HL-60 (cell line): ENCODE measurements at regions not wholly inside any gene's neighbourhood (a gene's known extent, or its start where the extent isn't known, plus 50 kb on each side); places are given as distances from the start of the nearest gene placed in this dataset.

Experiments
- DNase-seq, 2 experiments: peaks; one replicate each; pipeline ENCODE4 v3.0.0-alpha.2; 2010 to 2020; ENCODE audit warnings: low read depth in 1 of 2, low spot score in 1 of 2
- H3K27ac ChIP-seq: fragments of 250-450 bp; sonication (Bioruptor Pico); replicated peaks from 2 replicates; pipeline ENCODE4 v1.5.1; 2020; ENCODE audit warnings: mild to moderate bottlenecking, moderate library complexity
- H3K27me3 ChIP-seq: fragments of 250-450 bp; sonication (Bioruptor Pico); 2 replicates; pipeline ENCODE4 v1.5.1; 2021; ENCODE audit warnings: mild to moderate bottlenecking, moderate library complexity; ENCODE audit not compliant: insufficient read depth, poor library complexity, severe bottlenecking
- H3K4me3 ChIP-seq: replicated peaks from 2 replicates; pipeline ENCODE4 v1.5.1; 2011; ENCODE audit warnings: mild to moderate bottlenecking, control low read depth, low read length; ENCODE audit not compliant: insufficient read depth
- GABPA ChIP-seq: IDR thresholded peaks from 2 replicates; pipeline ENCODE4 v1.6.1; 2012; ENCODE audit warnings: low read depth
- POLR2AphosphoS5 ChIP-seq: IDR thresholded peaks from 2 replicates; pipeline ENCODE4 v1.6.1; 2012; ENCODE audit warnings: low read depth
- SPI1 ChIP-seq: IDR thresholded peaks from 2 replicates; pipeline ENCODE4 v1.6.1; 2012; ENCODE audit warnings: low read depth, mild to moderate bottlenecking, borderline replicate concordance
- TF ChIP-seq, protein P1 (sequence below): IDR thresholded peaks from one replicate; pipeline ENCODE4 v1.5.1; 2011; ENCODE audit warnings: low read length, control low read depth, inconsistent platforms; ENCODE audit not compliant: insufficient read depth
- TF ChIP-seq, protein P2 (sequence below): IDR thresholded peaks from 2 replicates; pipeline ENCODE4 v1.6.1; 2012; ENCODE audit warnings: low read depth; ENCODE audit not compliant: insufficient replicate concordance

DNA sequence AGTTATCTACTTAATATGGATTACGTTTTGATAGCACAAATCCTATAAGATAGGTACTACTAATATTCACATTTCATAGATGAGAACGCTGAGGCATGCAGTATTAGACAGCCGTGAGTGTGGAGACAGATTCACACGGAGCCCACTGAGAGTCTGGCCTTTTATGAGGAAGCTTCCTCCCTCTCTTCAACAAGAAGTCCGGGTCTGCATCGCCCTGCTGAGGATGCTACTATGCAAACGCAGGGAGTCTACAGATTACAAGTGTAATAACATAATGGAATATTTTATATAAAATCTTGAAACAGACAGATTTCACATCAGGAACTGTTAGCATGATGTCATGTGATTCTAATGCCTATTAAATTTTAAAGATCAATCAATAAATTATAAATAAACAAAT is 255.9 kb upstream of the GLI3 start:
- Histone ChIP-seq H3K27ac (no peak overlapping the region), H3K4me3 (no peak overlapping the region)
- TF ChIP-seq SPI1 = no peak
- TF ChIP-seq, protein P1, sequence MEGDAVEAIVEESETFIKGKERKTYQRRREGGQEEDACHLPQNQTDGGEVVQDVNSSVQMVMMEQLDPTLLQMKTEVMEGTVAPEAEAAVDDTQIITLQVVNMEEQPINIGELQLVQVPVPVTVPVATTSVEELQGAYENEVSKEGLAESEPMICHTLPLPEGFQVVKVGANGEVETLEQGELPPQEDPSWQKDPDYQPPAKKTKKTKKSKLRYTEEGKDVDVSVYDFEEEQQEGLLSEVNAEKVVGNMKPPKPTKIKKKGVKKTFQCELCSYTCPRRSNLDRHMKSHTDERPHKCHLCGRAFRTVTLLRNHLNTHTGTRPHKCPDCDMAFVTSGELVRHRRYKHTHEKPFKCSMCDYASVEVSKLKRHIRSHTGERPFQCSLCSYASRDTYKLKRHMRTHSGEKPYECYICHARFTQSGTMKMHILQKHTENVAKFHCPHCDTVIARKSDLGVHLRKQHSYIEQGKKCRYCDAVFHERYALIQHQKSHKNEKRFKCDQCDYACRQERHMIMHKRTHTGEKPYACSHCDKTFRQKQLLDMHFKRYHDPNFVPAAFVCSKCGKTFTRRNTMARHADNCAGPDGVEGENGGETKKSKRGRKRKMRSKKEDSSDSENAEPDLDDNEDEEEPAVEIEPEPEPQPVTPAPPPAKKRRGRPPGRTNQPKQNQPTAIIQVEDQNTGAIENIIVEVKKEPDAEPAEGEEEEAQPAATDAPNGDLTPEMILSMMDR = no peak
- TF ChIP-seq, protein P2, sequence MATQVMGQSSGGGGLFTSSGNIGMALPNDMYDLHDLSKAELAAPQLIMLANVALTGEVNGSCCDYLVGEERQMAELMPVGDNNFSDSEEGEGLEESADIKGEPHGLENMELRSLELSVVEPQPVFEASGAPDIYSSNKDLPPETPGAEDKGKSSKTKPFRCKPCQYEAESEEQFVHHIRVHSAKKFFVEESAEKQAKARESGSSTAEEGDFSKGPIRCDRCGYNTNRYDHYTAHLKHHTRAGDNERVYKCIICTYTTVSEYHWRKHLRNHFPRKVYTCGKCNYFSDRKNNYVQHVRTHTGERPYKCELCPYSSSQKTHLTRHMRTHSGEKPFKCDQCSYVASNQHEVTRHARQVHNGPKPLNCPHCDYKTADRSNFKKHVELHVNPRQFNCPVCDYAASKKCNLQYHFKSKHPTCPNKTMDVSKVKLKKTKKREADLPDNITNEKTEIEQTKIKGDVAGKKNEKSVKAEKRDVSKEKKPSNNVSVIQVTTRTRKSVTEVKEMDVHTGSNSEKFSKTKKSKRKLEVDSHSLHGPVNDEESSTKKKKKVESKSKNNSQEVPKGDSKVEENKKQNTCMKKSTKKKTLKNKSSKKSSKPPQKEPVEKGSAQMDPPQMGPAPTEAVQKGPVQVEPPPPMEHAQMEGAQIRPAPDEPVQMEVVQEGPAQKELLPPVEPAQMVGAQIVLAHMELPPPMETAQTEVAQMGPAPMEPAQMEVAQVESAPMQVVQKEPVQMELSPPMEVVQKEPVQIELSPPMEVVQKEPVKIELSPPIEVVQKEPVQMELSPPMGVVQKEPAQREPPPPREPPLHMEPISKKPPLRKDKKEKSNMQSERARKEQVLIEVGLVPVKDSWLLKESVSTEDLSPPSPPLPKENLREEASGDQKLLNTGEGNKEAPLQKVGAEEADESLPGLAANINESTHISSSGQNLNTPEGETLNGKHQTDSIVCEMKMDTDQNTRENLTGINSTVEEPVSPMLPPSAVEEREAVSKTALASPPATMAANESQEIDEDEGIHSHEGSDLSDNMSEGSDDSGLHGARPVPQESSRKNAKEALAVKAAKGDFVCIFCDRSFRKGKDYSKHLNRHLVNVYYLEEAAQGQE = no peak
- no peak for TF ChIP-seq POLR2AphosphoS5
- TF ChIP-seq GABPA = no peak

DNA sequence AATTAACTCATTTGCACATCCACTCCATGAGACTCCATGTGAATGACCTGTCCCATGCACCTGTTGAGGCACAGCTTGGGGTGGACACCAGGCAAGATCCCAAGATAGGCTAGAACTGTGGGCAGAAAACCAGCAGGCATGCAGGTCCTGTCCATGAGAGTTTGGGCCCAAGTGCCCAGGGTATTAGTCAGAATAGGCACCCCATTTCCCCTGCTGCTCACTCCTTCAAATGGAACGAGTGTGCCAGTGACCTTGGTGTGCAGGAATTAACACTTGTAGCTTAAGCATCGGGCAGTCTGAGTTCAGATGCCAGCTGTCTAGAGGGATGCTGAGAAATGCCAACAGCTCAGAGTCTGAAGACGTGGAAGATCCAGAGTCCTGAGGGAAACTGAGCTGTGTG is 254.1 kb upstream of the GLI3 start:
- no peak for DNase-seq
- TF ChIP-seq GABPA (no peak), SPI1 (no peak), POLR2AphosphoS5 (no peak)
- TF ChIP-seq, protein P2 = no peak
- TF ChIP-seq, protein P1 = no peak
- Histone ChIP-seq H3K27ac (no peak overlapping the region), H3K27me3 (peaks cover 8% of the 10 kb centered on the region), H3K4me3 (no peak overlapping the region)

More for the DNA sequence above, 255.9 kb upstream of the GLI3 start:
- no peak for DNase-seq
- H3K27me3 ChIP-seq = peaks cover 8% of the 10 kb centered on the region

DNA sequence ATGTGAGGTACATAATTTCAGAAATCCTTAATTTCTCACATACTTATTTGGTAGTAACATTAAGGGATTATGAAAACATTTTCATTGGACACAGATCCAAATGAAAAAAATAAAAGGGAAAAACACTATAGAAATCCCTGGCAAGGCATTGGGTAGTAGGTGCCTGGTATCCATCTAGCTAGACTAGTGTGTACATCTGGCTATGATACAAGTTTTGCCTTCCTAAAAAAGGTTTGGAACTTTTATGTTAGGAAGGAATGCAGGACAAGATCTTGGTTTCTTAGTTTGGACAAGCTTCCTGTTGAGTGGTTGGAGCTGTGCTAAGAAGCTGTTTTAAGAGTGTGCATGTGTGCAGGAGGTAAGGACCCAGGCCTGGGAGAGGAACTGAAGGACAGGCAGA is 252.3 kb upstream of the GLI3 start:
- DNase-seq = no peak
- no peak overlapping the region for H3K27ac ChIP-seq
- no peak overlapping the region for H3K4me3 ChIP-seq
- TF ChIP-seq GABPA = no peak
- peaks cover 8% of the 10 kb centered on the region for H3K27me3 ChIP-seq

- Histone ChIP-seq H3K27me3 (no peaks in the 10 kb centered on the region), H3K4me3 (no peak overlapping the region), H3K27ac (no peak overlapping the region)
- TF ChIP-seq GABPA (no peak), SPI1 (no peak), POLR2AphosphoS5 (no peak)
- TF ChIP-seq, protein P1 = no peak
- TF ChIP-seq, protein P2 = no peak
- DNase-seq = no peak
Measured at GRCh38 chr7:42485301-42485766, 248.3 kb upstream of the GLI3 start.
